PC-3 (cell line): ENCODE measurements at regions not wholly inside any gene's neighbourhood (a gene's known extent, or its start where the extent isn't known, plus 50 kb on each side); places are given as distances from the start of the nearest gene placed in this dataset.

Experiments
- ATAC-seq: fragments of 200-7000 bp; cut with Tn5 transposase; 2 replicates; pipeline ENCODE4 v1.9.1; 2020; ENCODE audit warnings: mild to moderate bottlenecking, moderate library complexity
- BruUV-seq: library from RNA; stranded (reverse); fragments of 400-500 nt; replicated peaks from 2 replicates; lab custom pipeline; 2021; lab: Mats Ljungman, UMichigan
- CTCF ChIA-PET: fragments of 300-600 bp; sonication (Branson Sonifier 250); formaldehyde crosslinking; loops from one replicate; lab custom pipeline; 2022; ENCODE audit warnings: antibody characterized with exemption; lab: Charles Lee
- POLR2A ChIA-PET: fragments of 300-600 bp; sonication (Branson Sonifier 250); formaldehyde crosslinking; loops from one replicate; lab custom pipeline; 2022; ENCODE audit warnings: antibody characterized with exemption; ENCODE audit not compliant: unreplicated experiment; lab: Charles Lee
- DNase-seq: peaks from one replicate; pipeline ENCODE4 v3.0.0-alpha.2; 2015
- H2AFZ ChIP-seq: fragments of 300-600 bp; sonication (generic); 2 replicates; pipeline ENCODE4 v1.6.0; 2016; ENCODE audit warnings: antibody characterized with exemption, low read length
- H3F3A ChIP-seq: fragments of 300-600 bp; sonication (generic); one replicate; pipeline ENCODE4 v1.6.0; 2017; ENCODE audit warnings: antibody characterized with exemption, low read length, control low read depth, mild to moderate bottlenecking; ENCODE audit not compliant: unreplicated experiment
- H3K27ac ChIP-seq: fragments of 300-600 bp; sonication (generic); 2 replicates; pipeline ENCODE4 v1.5.1; 2016; ENCODE audit warnings: mild to moderate bottlenecking, low read length
- H3K27me3 ChIP-seq: fragments of 300-600 bp; sonication (generic); 2 replicates; pipeline ENCODE4 v1.6.1; 2016; ENCODE audit warnings: low read length, mixed read lengths
- H3K36me3 ChIP-seq: fragments of 300-600 bp; sonication (generic); 2 replicates; pipeline ENCODE4 v1.6.1; 2016; ENCODE audit warnings: low read depth, mixed run types, low read length, mixed read lengths
- H3K4me1 ChIP-seq: fragments of 300-600 bp; sonication (generic); 2 replicates; pipeline ENCODE4 v1.5.1; 2016; ENCODE audit warnings: low read length; ENCODE audit not compliant: insufficient read depth
- H3K4me2 ChIP-seq: fragments of 300-600 bp; sonication (generic); 2 replicates; pipeline ENCODE4 v1.6.0; 2016; ENCODE audit warnings: low read length
- H3K4me3 ChIP-seq: fragments of 300-600 bp; sonication (generic); 2 replicates; pipeline ENCODE4 v1.5.1; 2016; ENCODE audit warnings: mild to moderate bottlenecking, low read length, mixed read lengths
- H3K79me2 ChIP-seq: fragments of 300-600 bp; sonication (generic); 2 replicates; pipeline ENCODE4 v1.6.1; 2017; ENCODE audit warnings: low read length, mixed read lengths
- H3K9ac ChIP-seq: fragments of 300-600 bp; sonication (generic); 2 replicates; pipeline ENCODE4 v1.6.0; 2016; ENCODE audit warnings: mild to moderate bottlenecking, low read length
- H3K9me2 ChIP-seq: fragments of 300-600 bp; sonication (generic); replicated peaks from 2 replicates; pipeline ENCODE4 v1.6.1; 2016; ENCODE audit warnings: mixed run types, low read length, mixed read lengths
- H3K9me3 ChIP-seq: fragments of 300-600 bp; sonication (generic); 2 replicates; pipeline ENCODE4 v1.6.1; 2016; ENCODE audit warnings: low read length, mixed read lengths
- H4K20me1 ChIP-seq: fragments of 300-600 bp; sonication (generic); 2 replicates; pipeline ENCODE4 v1.6.1; 2016; ENCODE audit warnings: low read length, mixed read lengths
- CTCF ChIP-seq: fragments of 300-600 bp; sonication (generic); conservative IDR thresholded peaks from 2 replicates; pipeline ENCODE4 v1.5.1; 2017; ENCODE audit warnings: antibody characterized with exemption, low read depth, mild to moderate bottlenecking, low read length
- EZH2 ChIP-seq: fragments of 300-600 bp; sonication (generic); IDR thresholded peaks from one replicate; pipeline ENCODE4 v1.6.1; 2017; ENCODE audit warnings: antibody characterized with exemption, mild to moderate bottlenecking, low read length; ENCODE audit not compliant: unreplicated experiment
- EZH2phosphoT487 ChIP-seq: fragments of 300-600 bp; sonication (generic); IDR thresholded peaks from 2 replicates; pipeline ENCODE4 v1.6.1; 2018; ENCODE audit warnings: mild to moderate bottlenecking, antibody characterized with exemption, low read length, borderline replicate concordance
- intact Hi-C: fragments of 100-400 bp; cut with micrococcal nuclease; formaldehyde crosslinking; loops from 2 replicates; pipeline ENCODE4 v1.9.0; 2023

GRCh38 chr5:73256012-73256411 lies 83.0 kb downstream of the TMEM174 start:
- ATAC-seq, result no peak
- Histone ChIP-seq H3K27me3 (no peaks in the 10 kb centered on the region), H2AFZ (no peak overlapping the region), H3K4me2 (no peak overlapping the region), H3K9me2 (no peaks in the 10 kb centered on the region), H3K36me3 (no peaks in the 10 kb centered on the region), H3K9ac (no peak overlapping the region), H3K4me3 (no peak overlapping the region), H3F3A (no peaks in the 10 kb centered on the region), H3K4me1 (peaks cover 8% of the 10 kb centered on the region; the same call in 1 of the 2 replicates), H3K79me2 (no peaks in the 10 kb centered on the region), H4K20me1 (no peaks in the 10 kb centered on the region), H3K9me3 (no peaks in the 10 kb centered on the region), H3K27ac (no peak overlapping the region)
- TF ChIP-seq EZH2phosphoT487 (no peak), EZH2 (no peak), CTCF (no peak)
- ChIA-PET POLR2A (no interaction called here), CTCF (no interaction called here)
- BruUV-seq, result no TSS peak
- intact Hi-C loops, result no loop called here
- DNase-seq, result no peak

- Histone ChIP-seq H3K27me3 (no peaks in the 10 kb centered on the region), H3K4me3 (no peak overlapping the region), H3K36me3 (no peaks in the 10 kb centered on the region), H3K9me3 (no peaks in the 10 kb centered on the region), H3K27ac (no peak overlapping the region), H3K9me2 (no peaks in the 10 kb centered on the region), H3K4me2 (no peak overlapping the region), H3K79me2 (no peaks in the 10 kb centered on the region), H4K20me1 (no peaks in the 10 kb centered on the region), H3F3A (no peaks in the 10 kb centered on the region), H3K9ac (no peak overlapping the region), H2AFZ (no peak overlapping the region), H3K4me1 (peaks cover 8% of the 10 kb centered on the region; the same call in 1 of the 2 replicates)
- no peak for ATAC-seq
- ChIA-PET POLR2A (no interaction called here), CTCF (no interaction called here)
- no peak for DNase-seq
- TF ChIP-seq CTCF, result no peak
- TF ChIP-seq EZH2, result no peak
- no peak for TF ChIP-seq EZH2phosphoT487
- no TSS peak for BruUV-seq
- intact Hi-C loops, result no loop called here
These were observed 81.6 kb downstream of the TMEM174 start for GRCh38 chr5:73254642-73255041.

GRCh38 chr5:73253047-73253660 lies 80.2 kb downstream of the TMEM174 start:
- Histone ChIP-seq H3K4me3 (no peak overlapping the region), H3K4me2 (no peak overlapping the region), H3K9me2 (no peaks in the 10 kb centered on the region), H2AFZ (no peak overlapping the region), H3F3A (no peaks in the 10 kb centered on the region), H3K79me2 (no peaks in the 10 kb centered on the region), H3K9me3 (no peaks in the 10 kb centered on the region), H3K36me3 (no peaks in the 10 kb centered on the region), H3K27me3 (no peaks in the 10 kb centered on the region), H3K4me1 (peaks cover 8% of the 10 kb centered on the region; the same call in 1 of the 2 replicates), H3K27ac (no peak overlapping the region), H3K9ac (no peak overlapping the region), H4K20me1 (no peaks in the 10 kb centered on the region)
- ATAC-seq (no peak), DNase-seq (no peak)
- BruUV-seq, result no TSS peak
- POLR2A ChIA-PET, result no interaction called here
- intact Hi-C loops, result no loop called here
- CTCF ChIA-PET, result no interaction called here
- no peak for TF ChIP-seq EZH2phosphoT487
- TF ChIP-seq EZH2, result no peak
